ENCODE measurements at regions not wholly inside any gene's neighbourhood (a gene's known extent, or its start where the extent isn't known, plus 50 kb on each side); places are given as distances from the start of the nearest gene placed in this dataset.

- no peak for TF ChIP-seq PRDM6 (tag by site-specific recombination; IDR thresholded peaks at IDR 0.05)
- no peak for TF ChIP-seq ZNF704 (tag by site-specific recombination; IDR thresholded peaks at IDR 0.05)
- no peak for TF ChIP-seq KLF17 (tag by site-specific recombination; IDR thresholded peaks at IDR 0.05)
- TF ChIP-seq ZNF274 (IDR thresholded peaks at IDR 0.05; ENCODE audit: low read length), result no peak
- no peak for TF ChIP-seq ZNF274 (tag by site-specific recombination; IDR thresholded peaks at IDR 0.05; ENCODE audit: borderline replicate concordance)
- no peak for TF ChIP-seq ZNF24 (tag by site-specific recombination; IDR thresholded peaks at IDR 0.05)
- TF ChIP-seq CTCF (tag by site-specific recombination; IDR thresholded peaks at IDR 0.05), result no peak
- TF ChIP-seq SP2 (tag by site-specific recombination; IDR thresholded peaks at IDR 0.05), result no peak
- no peak for TF ChIP-seq ZBTB26 (tag by site-specific recombination; optimal IDR thresholded peaks at IDR 0.05)
- TF ChIP-seq GLIS2 (tag by site-specific recombination; IDR thresholded peaks at IDR 0.05), result no peak
These were observed 115.7 kb downstream of the CCDC71L start for GRCh38 chr7:106545275-106545674.
